GM13976 (cell line): ENCODE measurements at regions not wholly inside any gene's neighbourhood (a gene's known extent, or its start where the extent isn't known, plus 50 kb on each side); places are given as distances from the start of the nearest gene placed in this dataset.

Source experiments
- DNase-seq: peaks from one replicate; pipeline ENCODE4 v3.0.0; 2012; ENCODE audit warnings: low spot score
- in situ Hi-C: fragments of 300-500 bp; cut with MboI; formaldehyde crosslinking; loops from one replicate; pipeline ENCODE4 v1.12.0; 2022; ENCODE audit warnings: low sequenced_read_pairs, mixed read lengths, inconsistent platforms; ENCODE audit not compliant: unreplicated experiment
- TF ChIP-seq, protein P1 (sequence below): IDR thresholded peaks from 2 replicates; pipeline ENCODE4 v1.5.1; 2012; ENCODE audit warnings: borderline replicate concordance, mild to moderate bottlenecking; ENCODE audit not compliant: insufficient read depth; ENCODE audit errors: extremely low read depth, missing control alignments, control extremely low read depth

DNA sequence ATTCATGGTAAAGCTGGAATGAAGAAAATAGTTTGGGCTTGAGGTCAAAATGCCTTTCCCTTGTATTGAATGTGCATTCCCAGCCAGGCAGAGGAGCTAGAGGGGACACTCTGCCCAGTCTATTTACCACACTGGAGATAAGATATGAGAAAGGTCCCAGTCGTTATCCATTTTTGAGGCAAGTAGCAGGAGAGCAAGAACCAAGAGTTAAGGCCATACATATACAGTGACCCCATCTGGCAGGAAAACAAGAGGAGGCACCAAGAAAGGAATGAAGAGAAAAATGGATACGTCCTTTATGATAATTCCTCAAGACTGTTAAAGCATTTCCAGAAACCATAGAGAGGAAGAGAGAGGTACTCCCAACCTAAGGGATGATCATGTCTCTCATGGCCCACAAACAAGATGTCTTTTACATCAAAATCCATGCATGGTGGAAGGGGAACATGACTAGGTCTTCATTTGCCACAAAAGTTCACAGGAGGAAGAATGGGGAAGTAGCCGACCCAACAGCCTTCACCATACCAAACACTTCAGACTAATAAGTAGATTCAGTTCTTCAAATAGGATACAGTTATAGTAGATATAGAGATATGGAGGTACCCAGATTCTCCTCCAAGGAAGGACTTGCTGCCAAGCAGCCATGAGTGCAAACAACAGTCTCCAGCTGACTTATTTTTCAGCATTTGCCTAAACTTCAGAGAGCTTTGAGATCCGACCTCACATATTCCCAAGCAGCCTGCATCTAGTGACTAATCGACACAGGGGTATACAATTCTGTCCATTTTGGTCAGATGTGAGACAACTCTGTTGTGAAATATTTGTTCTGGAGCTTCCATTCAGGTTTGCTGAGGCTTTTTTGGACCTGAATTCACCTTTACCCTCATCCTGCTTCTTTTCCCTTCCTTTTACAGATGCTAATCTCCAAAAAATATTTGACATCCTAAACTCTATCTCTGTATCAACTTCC is 61.1 kb upstream of the CCDC71L start:
- DNase-seq, result no peak
- TF ChIP-seq, protein P1, sequence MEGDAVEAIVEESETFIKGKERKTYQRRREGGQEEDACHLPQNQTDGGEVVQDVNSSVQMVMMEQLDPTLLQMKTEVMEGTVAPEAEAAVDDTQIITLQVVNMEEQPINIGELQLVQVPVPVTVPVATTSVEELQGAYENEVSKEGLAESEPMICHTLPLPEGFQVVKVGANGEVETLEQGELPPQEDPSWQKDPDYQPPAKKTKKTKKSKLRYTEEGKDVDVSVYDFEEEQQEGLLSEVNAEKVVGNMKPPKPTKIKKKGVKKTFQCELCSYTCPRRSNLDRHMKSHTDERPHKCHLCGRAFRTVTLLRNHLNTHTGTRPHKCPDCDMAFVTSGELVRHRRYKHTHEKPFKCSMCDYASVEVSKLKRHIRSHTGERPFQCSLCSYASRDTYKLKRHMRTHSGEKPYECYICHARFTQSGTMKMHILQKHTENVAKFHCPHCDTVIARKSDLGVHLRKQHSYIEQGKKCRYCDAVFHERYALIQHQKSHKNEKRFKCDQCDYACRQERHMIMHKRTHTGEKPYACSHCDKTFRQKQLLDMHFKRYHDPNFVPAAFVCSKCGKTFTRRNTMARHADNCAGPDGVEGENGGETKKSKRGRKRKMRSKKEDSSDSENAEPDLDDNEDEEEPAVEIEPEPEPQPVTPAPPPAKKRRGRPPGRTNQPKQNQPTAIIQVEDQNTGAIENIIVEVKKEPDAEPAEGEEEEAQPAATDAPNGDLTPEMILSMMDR, result no peak
- in situ Hi-C loops, result no loop called here

DNA sequence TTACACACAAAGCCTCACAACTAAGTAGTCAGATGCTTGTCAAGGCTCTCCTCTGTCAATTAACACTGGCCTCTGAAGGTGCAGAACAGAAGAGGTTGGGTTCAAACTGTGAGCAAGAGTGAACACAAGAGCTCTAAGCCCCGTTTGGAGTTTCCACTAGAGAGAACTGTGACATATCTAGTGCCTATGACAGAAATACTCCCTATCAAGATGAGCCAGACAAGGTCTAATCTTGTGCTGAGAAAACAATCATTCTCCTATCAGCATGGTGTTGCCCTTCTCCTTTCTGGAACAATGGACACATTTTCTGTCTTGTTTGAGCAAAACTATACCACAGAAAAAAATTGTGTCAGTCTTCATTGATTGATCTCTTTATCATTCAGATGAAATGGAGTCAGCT is 62.4 kb upstream of the CCDC71L start:
- TF ChIP-seq, protein P1, result no peak
- no peak for DNase-seq
- in situ Hi-C loops, result no loop called here

DNA sequence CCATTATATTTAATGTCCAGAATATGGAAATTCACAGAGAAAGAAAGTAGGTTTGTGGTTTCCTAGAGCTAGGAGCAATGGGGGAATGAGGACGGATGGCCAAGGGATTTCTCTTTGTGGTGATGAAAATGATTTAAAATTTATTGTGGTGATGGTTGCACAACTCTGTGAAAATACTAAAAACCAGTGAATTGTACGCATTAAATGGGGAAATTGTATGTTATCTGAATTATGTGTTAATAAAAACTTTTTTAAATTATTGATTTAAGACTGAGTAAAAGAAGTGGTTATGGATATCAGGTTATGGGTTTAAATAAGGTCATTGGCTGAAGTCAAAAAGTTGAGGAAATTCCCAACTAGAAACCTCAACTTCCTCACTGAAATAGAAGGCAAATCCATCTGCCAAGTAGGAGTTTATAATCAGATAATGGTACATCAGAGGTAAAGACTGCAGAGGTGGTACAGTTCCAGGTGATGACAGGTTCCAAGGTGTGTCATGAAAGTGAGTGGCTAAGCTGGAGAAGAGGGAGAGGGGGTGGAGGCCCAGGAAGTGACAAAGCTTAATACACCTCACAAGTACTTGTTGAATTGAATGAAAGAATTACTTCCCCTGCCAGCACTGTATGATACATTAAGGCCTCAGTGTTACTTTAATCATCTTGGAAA is 68.9 kb upstream of the CCDC71L start:
- TF ChIP-seq, protein P1, result no peak
- in situ Hi-C loops, result loop anchor here (5.0 to 25.0 kb wide), 3 partner anchors 68 to 543 kb away; partner anchors contain the start of gene CCDC71L
- DNase-seq, result no peak

DNA sequence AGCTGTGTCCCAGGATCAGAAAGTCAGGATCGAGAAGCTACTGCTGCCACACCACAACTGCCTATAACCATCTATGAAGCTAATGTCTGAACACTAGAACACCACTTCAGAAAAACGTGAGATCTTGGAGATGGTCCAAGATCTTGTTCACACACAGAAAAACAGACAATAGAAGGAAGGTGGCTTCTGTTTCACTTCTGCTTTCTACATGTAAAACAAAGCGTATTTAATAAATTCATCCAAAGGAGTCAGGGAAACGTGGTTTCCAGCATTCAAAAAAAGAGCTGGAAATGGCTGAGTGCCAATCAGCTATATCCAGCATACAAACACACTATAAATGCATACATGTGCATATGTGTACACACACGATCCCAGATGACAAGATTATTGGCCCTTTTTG is 70.2 kb upstream of the CCDC71L start:
- in situ Hi-C loops, result loop anchor here (5.0 to 25.0 kb wide), 3 partner anchors 69 to 544 kb away; partner anchors contain the start of gene CCDC71L
- DNase-seq, result peak; percentile 37
- TF ChIP-seq, protein P1, result no peak

DNA sequence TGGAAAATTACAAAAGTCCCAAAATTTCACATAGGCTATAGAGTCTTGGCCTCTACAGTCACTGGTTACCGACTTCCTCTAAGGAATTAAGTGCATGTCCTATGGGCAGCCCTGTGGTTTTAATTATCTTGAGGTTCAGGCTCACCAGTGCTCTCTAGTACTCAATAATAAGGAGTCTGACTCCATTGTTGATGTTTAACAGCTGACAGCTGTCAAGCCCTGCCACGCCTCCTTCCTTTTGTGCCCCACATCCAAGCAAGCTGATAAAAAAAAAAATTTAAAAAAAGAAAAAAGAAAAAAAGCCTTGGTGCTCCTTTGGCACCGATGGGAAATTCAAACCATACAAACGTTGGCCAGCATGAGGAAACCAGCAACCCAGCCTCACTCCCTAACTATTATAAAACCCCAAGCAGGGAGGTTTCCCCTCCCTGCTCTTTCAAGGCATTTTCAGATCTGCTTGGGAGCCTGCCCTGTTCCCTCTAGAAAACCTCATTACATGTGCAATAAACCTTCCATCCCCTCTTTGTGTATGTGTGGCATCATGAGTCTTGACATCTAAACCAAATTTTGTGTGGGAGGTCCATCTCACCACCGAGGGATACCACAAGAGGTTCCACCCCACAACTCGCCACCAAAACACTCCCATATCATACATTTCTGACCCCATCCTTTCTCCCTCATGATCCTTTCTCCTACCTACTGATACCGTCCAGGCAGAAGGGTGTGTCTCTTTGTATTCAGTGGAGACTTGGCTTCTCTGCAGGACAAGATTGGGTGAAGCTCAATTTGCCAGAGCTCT is 70.9 kb upstream of the CCDC71L start:
- TF ChIP-seq, protein P1, result no peak
- in situ Hi-C loops, result loop anchor here (5.0 to 25.0 kb wide), 3 partner anchors 70 to 545 kb away; partner anchors contain the start of gene CCDC71L

DNA sequence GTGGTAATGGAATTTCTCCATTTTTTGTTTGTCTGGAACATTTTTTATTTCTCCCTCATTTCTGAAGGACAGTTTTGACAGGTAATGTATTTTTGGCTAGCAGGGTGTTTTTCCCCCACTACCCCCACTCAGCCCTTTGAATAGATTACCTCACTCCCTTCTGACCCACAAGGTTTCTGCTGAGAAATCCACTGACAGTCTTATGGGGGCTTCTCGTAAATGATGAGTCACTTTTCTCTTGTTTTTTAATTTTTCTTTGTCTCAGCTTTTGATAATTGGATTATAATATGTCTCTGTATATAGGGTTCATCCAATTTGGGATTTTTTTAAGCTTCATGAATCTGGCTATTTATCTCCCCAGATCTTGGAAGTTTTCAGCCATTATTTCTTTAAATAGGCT is 74.7 kb upstream of the CCDC71L start:
- in situ Hi-C loops, result loop anchor here (10.0 to 25.0 kb wide), 2 partner anchors 191 to 548 kb away; no protein-coding TSS in a partner anchor
- DNase-seq, result no peak
- TF ChIP-seq, protein P1, result no peak

More for the DNA sequence above, 70.9 kb upstream of the CCDC71L start:
- DNase-seq, result no peak
